ENCODE measurements at regions not wholly inside any gene's neighbourhood (a gene's known extent, or its start where the extent isn't known, plus 50 kb on each side); places are given as distances from the start of the nearest gene placed in this dataset.

DNA sequence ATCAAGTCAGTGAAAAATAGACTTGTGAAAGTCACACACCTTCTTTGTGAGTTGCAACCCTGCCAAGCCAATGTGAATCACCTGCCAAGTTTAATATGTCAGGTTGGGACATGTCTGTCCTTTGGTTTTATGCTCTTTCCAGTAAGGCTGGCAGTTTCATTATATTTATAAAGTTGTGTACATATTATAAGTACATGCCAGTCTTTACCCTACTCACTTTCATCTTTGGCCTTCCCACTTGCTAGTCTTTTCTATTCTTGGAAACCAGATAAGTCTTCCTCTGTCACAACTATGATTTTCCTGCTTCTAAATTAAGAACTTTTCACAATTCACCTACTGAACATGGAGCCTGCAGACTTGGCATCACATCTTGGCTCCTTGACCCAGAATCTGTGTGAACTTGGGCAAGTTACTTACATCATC, 680.7 kb upstream of the BOD1L1 start:
- Histone ChIP-seq H4K5ac (ENCODE audit: insufficient read length, low read depth, low read length) (no peak overlapping the region), H3K14ac (ENCODE audit: insufficient read length) (no peak overlapping the region), H2AK5ac (ENCODE audit: low read depth, low read length) (no peak overlapping the region), H3K4me3 (ENCODE audit: extremely low read depth in 1 of 4, insufficient read depth in 2 of 4, low read depth in 3 of 4, low read length in 4 of 4) (no peak overlapping the region), H3K27me3 (replicated peaks in 1 of 4; ENCODE audit: control insufficient read depth in 3 of 4, extremely low read depth in 1 of 4, insufficient read depth in 3 of 4, low read length in 3 of 4) (no peaks in the 10 kb centered on the region), H3K4me1 (replicated peaks in 1 of 4; ENCODE audit: control insufficient read depth in 3 of 4, insufficient read depth in 4 of 4, low read length in 3 of 4) (no peaks in the 10 kb centered on the region; a peak in 1 of 7 replicates), H3K4ac (replicated peaks; ENCODE audit: insufficient read length, low read depth, low read length) (no peak overlapping the region), H3K36me3 (ENCODE audit: control insufficient read depth in 2 of 4, insufficient read depth in 4 of 4, low read length in 3 of 4) (no peaks in the 10 kb centered on the region), H2BK120ac (replicated peaks; ENCODE audit: low read depth, low read length) (no peak overlapping the region), H2BK20ac (ENCODE audit: low read length) (no peak overlapping the region), H3K23ac (ENCODE audit: insufficient read length) (no peak overlapping the region), H3K27ac (ENCODE audit: low read depth, low read length) (no peak overlapping the region), H3K4me2 (ENCODE audit: insufficient read depth in 1 of 2, low read depth in 2 of 2, low read length in 2 of 2) (no peak overlapping the region), H3K9ac (replicated peaks in 1 of 4; ENCODE audit: extremely low read depth in 1 of 4, low read depth in 3 of 4, low read length in 3 of 4) (no peak overlapping the region), H2BK12ac (ENCODE audit: low read depth, low read length) (no peak overlapping the region), H3K56ac (replicated peaks; ENCODE audit: insufficient read length, low read depth, low read length) (no peak overlapping the region), H2BK5ac (ENCODE audit: low read depth, low read length) (no peak overlapping the region), H4K91ac (replicated peaks; ENCODE audit: insufficient read length, low read length) (no peak overlapping the region), H4K20me1 (replicated peaks in 1 of 2; ENCODE audit: control insufficient read depth in 1 of 2, insufficient read depth in 2 of 2, low read length in 2 of 2) (no peaks in the 10 kb centered on the region), H2BK15ac (ENCODE audit: low read length) (no peak overlapping the region), H3K79me1 (ENCODE audit: low read depth, low read length) (no peaks in the 10 kb centered on the region), H3K18ac (ENCODE audit: extremely low read depth, low read length) (no peak overlapping the region), H3K9me3 (ENCODE audit: insufficient read depth in 2 of 2, low read depth in 1 of 2, low read length in 1 of 2) (no peaks in the 10 kb centered on the region), H4K8ac (ENCODE audit: extremely low read depth, insufficient read depth, low read length) (no peak overlapping the region), H2AFZ (ENCODE audit: low read length) (no peak overlapping the region), H3K79me2 (ENCODE audit: control insufficient read depth in 1 of 2, insufficient read depth in 2 of 2, low read length in 2 of 2) (no peaks in the 10 kb centered on the region), H3K23me2 (ENCODE audit: low read depth, low read length) (no peaks in the 10 kb centered on the region)
- CTCF ChIA-PET (ENCODE audit: partially characterized antibody): no interaction called here
- DNase-seq (ENCODE audit: low read depth in 1 of 2, low spot score in 2 of 2) (no peak), FAIRE-seq (no peak)
- TF ChIP-seq NRF1 (IDR thresholded peaks at IDR 0.05; ENCODE audit: low read depth, low read length): no peak
- no peak for TF ChIP-seq CBX8 (IDR thresholded peaks at IDR 0.05; ENCODE audit: borderline replicate concordance, low read depth, low read length)
- no peak for TF ChIP-seq FOSL1 (IDR thresholded peaks at IDR 0.05; ENCODE audit: insufficient read depth, low read depth, low read length)
- POLR2A ChIA-PET (ENCODE audit: partially characterized antibody): no interaction called here

All from H1 (cell line).